Spleen (tissue), 11 donors: ENCODE measurements at regions not wholly inside any gene's neighbourhood (a gene's known extent, or its start where the extent isn't known, plus 50 kb on each side); places are given as distances from the start of the nearest gene placed in this dataset.
A peak's percentile ranks its signal among the peaks of the same experiment; 100 is the strongest.

ENCODE experiments used
- DNase-seq: peaks from one replicate; pipeline ENCODE4 v3.0.0-alpha.2; 2020
- H3K27ac ChIP-seq, 8 donors: fragments of 200-600 bp; sonication (generic) in 7 of 8; 1 replicate in 4 of 8; 2 replicates in 4 of 8; pipeline versions ENCODE4 v1.5.0 to v1.8.0; 2016 to 2021; ENCODE audit warnings: inconsistent platforms in 4 of 8, mild to moderate bottlenecking in 4 of 8, moderate library complexity in 1 of 8
- H3K27me3 ChIP-seq, 7 donors: fragments of 200-600 bp; sonication (generic) in 6 of 7; replicated peaks in 1 of 7; 1 replicate in 4 of 7; 2 replicates in 3 of 7; pipeline versions ENCODE4 v1.5.0 to v1.8.0; 2016 to 2021; ENCODE audit warnings: inconsistent platforms in 3 of 7, mild to moderate bottlenecking in 1 of 7
- H3K36me3 ChIP-seq, 6 donors: fragments of 200-600 bp; sonication (generic) in 5 of 6; 1 replicate in 4 of 6; 2 replicates in 2 of 6; pipeline versions ENCODE4 v1.5.0 to v1.8.0; 2016 to 2021; ENCODE audit warnings: inconsistent platforms in 2 of 6
- H3K4me1 ChIP-seq, 6 donors: fragments of 200-600 bp; sonication (generic) in 5 of 6; 1 replicate in 3 of 6; 2 replicates in 3 of 6; pipeline versions ENCODE4 v1.5.0 to v1.8.0; 2016 to 2021; ENCODE audit warnings: inconsistent platforms in 3 of 6
- H3K4me3 ChIP-seq, 8 donors: fragments of 200-600 bp; sonication (generic) in 7 of 8; 1 replicate in 4 of 8; 2 replicates in 4 of 8; pipeline versions ENCODE4 v1.5.0 to v1.8.0; 2016 to 2021; ENCODE audit warnings: inconsistent platforms in 4 of 8, mild to moderate bottlenecking in 4 of 8, moderate library complexity in 2 of 8
- H3K9me3 ChIP-seq, 8 donors: fragments of 200-600 bp; sonication (generic) in 7 of 8; 1 replicate in 4 of 8; 2 replicates in 4 of 8; pipeline versions ENCODE4 v1.5.0 to v1.8.0; 2016 to 2021; ENCODE audit warnings: inconsistent platforms in 4 of 8
- CTCF ChIP-seq, 11 experiments: fragments of 200-600 bp in 7 of 11; fragments of 450-650 bp in 4 of 11; sonication (generic) in 4 of 11; IDR thresholded peaks in 8 of 11; conservative IDR thresholded peaks in 3 of 11; 1 replicate in 7 of 11; 2 replicates in 4 of 11; pipeline versions ENCODE4 v1.4.0 to v1.8.0; 2016 to 2021; ENCODE audit warnings: antibody characterized with exemption in 11 of 11, inconsistent platforms in 4 of 11, mild to moderate bottlenecking in 1 of 11
- POLR2A ChIP-seq, 3 donors: fragments of 450-650 bp; IDR thresholded peaks; one replicate each; pipeline ENCODE4 v1.5.1; 2017; ENCODE audit warnings: antibody characterized with exemption in 3 of 3, mild to moderate bottlenecking in 1 of 3
- POLR2AphosphoS5 ChIP-seq, 3 donors: sonication (generic); formaldehyde crosslinking; IDR thresholded peaks; one replicate each; pipeline ENCODE4 v1.5.1; 2017; ENCODE audit warnings: antibody characterized with exemption in 3 of 3
- WGBS, 5 donors: extraction: QIAGEN DNeasy Blood & Tissue Kit in 3 of 5; methylation state at CpG; one replicate each; pipeline versions ENCODE4 v1.1.5 to v1.1.7; 2013 to 2018; 5-methylcytosine and 5-hydroxymethylcytosine counted together
- intact Hi-C: fragments of 100-400 bp; cut with DNase I; formaldehyde crosslinking; loops from one replicate; pipeline ENCODE4 v1.15.0; 2023; ENCODE audit warnings: low total_unique reads
- donor health status: healthy with polysubstance abuse.
- donor health status: DM: no; HTN: no; CAD: no; lungs with moderate emphysema.
- donor health status: DM: no; HTN: no; CAD: no.
- donor health status: Bipolar disorder and iron deficiency.
- donor health status: healthy.
- donor health status: DM: no; HTN: no; CAD: no.
- donor health status: DM: yes; HTN: yes; CAD: no.

GRCh38 chr2:225156853-225157451 is 114.7 kb upstream of the DOCK10 start:
- no peak overlapping the region for H3K4me3 ChIP-seq
- DNase-seq, result no peak
- H3K4me1 ChIP-seq, result no peaks in the 10 kb centered on the region
- TF ChIP-seq CTCF (IDR thresholded peaks at IDR 0.05 in 8 of 11, conservative IDR thresholded peaks at IDR 0.05 in 3 of 11) (no peak), POLR2AphosphoS5 (IDR thresholded peaks at IDR 0.05) (no peak), POLR2A (IDR thresholded peaks at IDR 0.05) (no peak)
- H3K36me3 ChIP-seq, result no peaks in the 10 kb centered on the region
- no peaks in the 10 kb centered on the region for H3K9me3 ChIP-seq
- intact Hi-C loops, result no loop called here
- WGBS, 5 donors, result 66 to 95% (median 84%) methylated on average over 4 of the region's 4 CpGs
- H3K27me3 ChIP-seq, result no peaks in the 10 kb centered on the region
- H3K27ac ChIP-seq, result peak overlapping the region in 1 of 8 donors; percentile 9

- Histone ChIP-seq H3K27me3 (no peaks in the 10 kb centered on the region), H3K9me3 (peaks cover 0 to 17% (median 7%) of the 10 kb centered on the region in 8 donors), H3K27ac (no peak overlapping the region), H3K4me1 (no peaks in the 10 kb centered on the region), H3K36me3 (no peaks in the 10 kb centered on the region), H3K4me3 (no peak overlapping the region)
- intact Hi-C loops, result no loop called here
- no peak for TF ChIP-seq POLR2AphosphoS5 (IDR thresholded peaks at IDR 0.05)
- TF ChIP-seq CTCF (IDR thresholded peaks at IDR 0.05 in 8 of 11, conservative IDR thresholded peaks at IDR 0.05 in 3 of 11), result no peak
- TF ChIP-seq POLR2A (IDR thresholded peaks at IDR 0.05), result no peak
- DNase-seq, result no peak
Measured at GRCh38 chr2:225140723-225141122, 98.5 kb upstream of the DOCK10 start.

- DNase-seq, result no peak
- Histone ChIP-seq H3K36me3 (no peaks in the 10 kb centered on the region), H3K9me3 (peaks cover 0 to 17% (median 9%) of the 10 kb centered on the region in 8 donors), H3K4me3 (no peak overlapping the region), H3K4me1 (no peaks in the 10 kb centered on the region), H3K27me3 (no peaks in the 10 kb centered on the region), H3K27ac (no peak overlapping the region)
- WGBS, 5 donors, result 62 to 79% (median 70%) methylated on average over 2 of the region's 2 CpGs
- intact Hi-C loops, result no loop called here
- TF ChIP-seq CTCF (IDR thresholded peaks at IDR 0.05 in 8 of 11, conservative IDR thresholded peaks at IDR 0.05 in 3 of 11), result no peak
- no peak for TF ChIP-seq POLR2A (IDR thresholded peaks at IDR 0.05)
Measured at GRCh38 chr2:225137971-225138370, 95.7 kb upstream of the DOCK10 start.

- Histone ChIP-seq H3K27me3 (no peaks in the 10 kb centered on the region), H3K27ac (no peak overlapping the region), H3K4me1 (no peaks in the 10 kb centered on the region), H3K4me3 (no peak overlapping the region), H3K9me3 (peaks cover 0 to 12% (median 7%) of the 10 kb centered on the region in 8 donors), H3K36me3 (no peaks in the 10 kb centered on the region)
- intact Hi-C loops, result no loop called here
- DNase-seq, result no peak
- TF ChIP-seq POLR2AphosphoS5 (IDR thresholded peaks at IDR 0.05) (no peak), POLR2A (IDR thresholded peaks at IDR 0.05) (no peak), CTCF (IDR thresholded peaks at IDR 0.05 in 8 of 11, conservative IDR thresholded peaks at IDR 0.05 in 3 of 11) (no peak)
- 73 to 93% (median 89%) methylated on average over 1 of the region's 1 CpG for WGBS, 5 donors
Measured at GRCh38 chr2:225136552-225136951, 94.3 kb upstream of the DOCK10 start.
